ENCODE measurements at regions not wholly inside any gene's neighbourhood (a gene's known extent, or its start where the extent isn't known, plus 50 kb on each side); places are given as distances from the start of the nearest gene placed in this dataset.
"Not testable (repeated sequence)": the region's sequence is repeated elsewhere in the genome, so short reads cannot be mapped to it uniquely, and the experiment has no call there.

- TF ChIP-seq CTCF (IDR thresholded peaks at IDR 0.05; ENCODE audit: low read length); EZH2 (IDR thresholded peaks at IDR 0.05; ENCODE audit: borderline replicate concordance, low read length): not testable (repeated sequence)
Measured at GRCh38 chrX:87033115-87033514, 484.5 kb upstream of the KLHL4 start.
